WTC11 (cell line): ENCODE measurements at regions not wholly inside any gene's neighbourhood (a gene's known extent, or its start where the extent isn't known, plus 50 kb on each side); places are given as distances from the start of the nearest gene placed in this dataset.
"Not testable (repeated sequence)": the region's sequence is repeated elsewhere in the genome, so short reads cannot be mapped to it uniquely, and the experiment has no call there.

ENCODE experiments used
- CREB1 ChIP-seq: sonication (generic); formaldehyde crosslinking; IDR thresholded peaks from 2 replicates; pipeline ENCODE4 v1.8.0; 2023; ENCODE audit warnings: mild to moderate bottlenecking, missing genetic modification reagents
- CTCF ChIP-seq: fragments of 200-600 bp; IDR thresholded peaks from 2 replicates; pipeline ENCODE4 v1.8.0; 2022; ENCODE audit warnings: antibody characterized with exemption
- SMAD4 ChIP-seq: sonication (generic); formaldehyde crosslinking; IDR thresholded peaks from 2 replicates; pipeline ENCODE4 v1.8.0; 2022; ENCODE audit warnings: mild to moderate bottlenecking, missing genetic modification reagents
- TEAD4 ChIP-seq: sonication (generic); formaldehyde crosslinking; IDR thresholded peaks from 2 replicates; pipeline ENCODE4 v1.8.0; 2022; ENCODE audit warnings: mild to moderate bottlenecking, missing genetic modification reagents
- ZNF317 ChIP-seq: sonication (generic); formaldehyde crosslinking; IDR thresholded peaks from 2 replicates; pipeline ENCODE4 v1.8.1; 2023; ENCODE audit warnings: low read depth, mild to moderate bottlenecking, moderate library complexity, missing genetic modification reagents, borderline replicate concordance

GRCh38 chr1:182299054-182299727, 92.4 kb downstream of the GLUL start:
- TF ChIP-seq CREB1 (CRISPR knock-in tag); TEAD4 (CRISPR knock-in tag); SMAD4; CTCF; ZNF317 (CRISPR knock-in tag): not testable (repeated sequence)
